Calu3 (cell line): ENCODE measurements at regions not wholly inside any gene's neighbourhood (a gene's known extent, or its start where the extent isn't known, plus 50 kb on each side); places are given as distances from the start of the nearest gene placed in this dataset.

ENCODE experiments used
- BruUV-seq: library from RNA; stranded (reverse); fragments of 400-500 nt; replicated peaks from 2 replicates; lab custom pipeline; 2021; lab: Mats Ljungman, UMichigan
- CTCF ChIA-PET: fragments of 300-600 bp; sonication (Branson Sonifier 250); formaldehyde crosslinking; loops from one replicate; lab custom pipeline; 2022; ENCODE audit warnings: antibody characterized with exemption; lab: Charles Lee
- DNase-seq: peaks from one replicate; pipeline ENCODE4 v3.0.0; 2022
- H3K27ac Mint-ChIP-seq: one replicate; pipeline ENCODE4 v1.8.0; 2022; ENCODE audit warnings: mixed read lengths; ENCODE audit not compliant: unreplicated experiment
- H3K27me3 Mint-ChIP-seq: one replicate; pipeline ENCODE4 v1.8.0; 2022; ENCODE audit warnings: mixed read lengths; ENCODE audit not compliant: unreplicated experiment
- H3K36me3 Mint-ChIP-seq: one replicate; pipeline ENCODE4 v1.8.0; 2022; ENCODE audit warnings: mild to moderate bottlenecking, moderate library complexity, mixed read lengths; ENCODE audit not compliant: insufficient read depth, unreplicated experiment
- H3K4me1 Mint-ChIP-seq: one replicate; pipeline ENCODE4 v1.8.0; 2022; ENCODE audit warnings: mild to moderate bottlenecking, low read depth, mixed read lengths; ENCODE audit not compliant: unreplicated experiment
- H3K4me3 Mint-ChIP-seq: one replicate; pipeline ENCODE4 v1.8.0; 2022; ENCODE audit warnings: mild to moderate bottlenecking, low read depth, moderate library complexity, mixed read lengths; ENCODE audit not compliant: unreplicated experiment
- H3K9me3 Mint-ChIP-seq: one replicate; pipeline ENCODE4 v1.8.0; 2022; ENCODE audit warnings: low read depth, mixed read lengths; ENCODE audit not compliant: unreplicated experiment
- CTCF ChIP-seq: fragments of 200-600 bp; IDR thresholded peaks from one replicate; pipeline ENCODE4 v1.8.0; 2022; ENCODE audit warnings: antibody characterized with exemption; ENCODE audit not compliant: unreplicated experiment
- intact Hi-C: fragments of 100-400 bp; cut with micrococcal nuclease; formaldehyde crosslinking; loops from one replicate; pipeline ENCODE4 v1.10.0; 2022; ENCODE audit not compliant: unreplicated experiment

GRCh38 chr21:41671212-41671762 lies 95.6 kb downstream of the RIPK4 start:
- Mint-ChIP-seq H3K9me3 (no peaks in the 10 kb centered on the region), H3K36me3 (peaks cover 4% of the 10 kb centered on the region), H3K27me3 (no peaks in the 10 kb centered on the region), H3K4me1 (peaks cover 25% of the 10 kb centered on the region), H3K4me3 (no peak overlapping the region), H3K27ac (no peak overlapping the region)
- intact Hi-C loops: no loop called here
- no peak for TF ChIP-seq CTCF
- BruUV-seq: no TSS peak
- DNase-seq: no peak
- CTCF ChIA-PET: interaction anchor here (1.2 kb wide), 1 partner anchor 59 kb away, joined by 4 read pairs; no protein-coding TSS in a partner anchor

- TF ChIP-seq CTCF: no peak
- Mint-ChIP-seq H3K9me3 (no peaks in the 10 kb centered on the region), H3K27ac (no peak overlapping the region), H3K4me3 (no peak overlapping the region), H3K4me1 (peaks cover 26% of the 10 kb centered on the region), H3K27me3 (no peaks in the 10 kb centered on the region), H3K36me3 (peaks cover 4% of the 10 kb centered on the region)
- DNase-seq: no peak
- intact Hi-C loops: no loop called here
- BruUV-seq: no TSS peak
- CTCF ChIA-PET: interaction anchor here (1.2 kb wide), 1 partner anchor 58 kb away, joined by 4 read pairs; no protein-coding TSS in a partner anchor
Measured at GRCh38 chr21:41670056-41670805, 96.6 kb downstream of the RIPK4 start.

GRCh38 chr21:41669533-41669830 lies 97.4 kb downstream of the RIPK4 start:
- no peak overlapping the region for H3K4me3 Mint-ChIP-seq
- CTCF ChIA-PET: no interaction called here
- no peak overlapping the region for H3K27ac Mint-ChIP-seq
- peaks cover 34% of the 10 kb centered on the region for H3K4me1 Mint-ChIP-seq
- H3K36me3 Mint-ChIP-seq: peaks cover 4% of the 10 kb centered on the region
- H3K9me3 Mint-ChIP-seq: no peaks in the 10 kb centered on the region
- no peaks in the 10 kb centered on the region for H3K27me3 Mint-ChIP-seq
- no peak for TF ChIP-seq CTCF
- intact Hi-C loops: no loop called here
- no TSS peak for BruUV-seq
- no peak for DNase-seq

- Mint-ChIP-seq H3K4me3 (no peak overlapping the region), H3K9me3 (no peaks in the 10 kb centered on the region)
- BruUV-seq: no TSS peak
Measured at GRCh38 chr21:41668686-41669532, 97.9 kb downstream of the RIPK4 start.

More at GRCh38 chr21:41668686-41669532, 97.9 kb downstream of the RIPK4 start:
- CTCF ChIA-PET: no interaction called here
- H3K27ac Mint-ChIP-seq: no peak overlapping the region
- peaks cover 8% of the 10 kb centered on the region for H3K36me3 Mint-ChIP-seq
- H3K27me3 Mint-ChIP-seq: no peaks in the 10 kb centered on the region
- intact Hi-C loops: no loop called here
- H3K4me1 Mint-ChIP-seq: peaks cover 37% of the 10 kb centered on the region
- TF ChIP-seq CTCF: no peak
- DNase-seq: no peak
